HG02852 (cell line): ENCODE measurements at regions not wholly inside any gene's neighbourhood (a gene's known extent, or its start where the extent isn't known, plus 50 kb on each side); places are given as distances from the start of the nearest gene placed in this dataset.

Experiments used
- ATAC-seq: cut with Tn5 transposase; IDR thresholded peaks from one replicate; pipeline ENCODE4 v1.9.1; 2021; ENCODE audit warnings: mild to moderate bottlenecking, moderate library complexity; ENCODE audit not compliant: unreplicated experiment

DNA sequence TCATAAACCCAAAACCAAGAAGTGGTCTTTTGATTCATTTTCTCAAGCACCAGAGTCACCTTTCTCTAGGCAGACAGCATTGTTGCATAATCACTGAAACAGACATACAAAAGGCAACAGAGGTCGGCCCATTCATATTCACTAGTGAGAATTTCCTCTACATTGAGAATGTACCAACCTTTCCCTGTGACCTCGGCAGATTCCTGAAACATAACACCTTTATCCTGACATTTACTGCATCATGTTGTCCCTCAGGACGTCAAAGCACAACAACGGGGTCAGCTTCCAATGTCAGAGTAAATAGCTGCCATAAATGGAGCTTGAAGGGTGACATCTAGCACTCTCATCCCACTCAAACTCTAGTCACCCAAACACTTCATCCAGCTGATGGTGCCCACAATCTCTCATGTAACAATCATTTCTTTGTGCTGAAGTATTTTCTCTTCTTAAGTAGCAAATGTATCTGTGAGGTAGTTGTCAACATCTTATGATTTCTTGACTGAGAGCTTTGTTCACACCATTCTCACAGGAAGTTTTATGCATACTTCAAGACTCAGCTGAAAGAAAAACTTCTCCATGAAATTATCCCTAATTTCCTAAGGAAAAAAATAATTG, 802.6 kb upstream of the CHAC2 start:
- ATAC-seq: no peak

DNA sequence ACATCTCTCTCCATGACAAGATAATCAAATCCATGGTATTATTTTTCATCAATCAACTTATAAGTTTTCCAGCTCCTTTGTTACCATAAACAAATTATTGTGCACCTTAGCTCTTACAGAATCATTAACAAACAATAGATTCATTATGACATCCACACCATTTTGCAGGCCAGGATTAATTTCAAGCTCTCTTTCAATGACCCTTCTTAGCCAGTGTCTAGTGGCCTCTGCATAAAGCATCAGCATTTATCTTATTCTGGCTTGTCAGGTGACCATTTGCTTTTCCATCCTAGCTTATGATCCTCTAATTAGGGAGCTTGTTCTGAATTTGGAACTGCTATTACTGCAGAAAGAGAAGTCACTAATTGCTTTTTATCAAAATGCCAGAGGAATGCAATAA, 806.2 kb upstream of the CHAC2 start:
- no peak for ATAC-seq

DNA sequence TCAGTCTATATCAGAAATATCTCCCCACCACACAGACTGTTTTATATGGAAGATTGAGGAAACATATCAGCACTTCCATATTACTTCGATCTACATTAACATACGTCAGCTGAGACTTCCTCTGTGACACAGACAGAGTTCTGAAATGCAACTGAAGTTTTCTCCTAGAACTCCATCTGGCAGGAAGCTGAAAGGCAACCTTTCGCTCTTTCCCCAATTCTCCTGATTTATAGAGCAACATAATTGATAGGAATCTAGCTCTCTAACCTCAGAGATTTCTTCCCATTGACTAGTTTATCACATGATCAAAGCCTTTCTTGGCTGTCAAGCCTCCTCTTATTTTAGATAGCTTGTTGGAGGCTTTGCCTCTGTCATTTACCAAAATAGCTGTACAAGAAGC, 806.7 kb upstream of the CHAC2 start:
- ATAC-seq: no peak

DNA sequence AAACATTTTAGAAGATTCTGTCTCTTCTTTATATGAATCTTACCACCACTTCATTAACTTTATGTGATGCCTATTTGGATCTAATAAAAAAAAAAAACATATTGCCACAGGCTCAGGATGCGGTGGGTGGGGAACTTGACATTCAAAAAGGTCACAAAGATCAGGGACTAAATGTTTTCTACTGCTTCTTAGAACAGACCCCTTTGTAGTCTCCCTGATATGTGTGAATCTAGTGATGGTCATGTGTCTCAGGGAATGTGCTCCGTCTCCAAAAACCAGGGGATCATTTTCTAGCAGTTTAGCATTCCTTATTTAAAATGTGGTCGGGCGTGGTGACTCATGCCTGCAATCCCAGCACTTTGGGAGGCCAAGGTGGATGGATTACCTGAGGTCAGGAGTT, 807.8 kb upstream of the CHAC2 start:
- no peak for ATAC-seq

DNA sequence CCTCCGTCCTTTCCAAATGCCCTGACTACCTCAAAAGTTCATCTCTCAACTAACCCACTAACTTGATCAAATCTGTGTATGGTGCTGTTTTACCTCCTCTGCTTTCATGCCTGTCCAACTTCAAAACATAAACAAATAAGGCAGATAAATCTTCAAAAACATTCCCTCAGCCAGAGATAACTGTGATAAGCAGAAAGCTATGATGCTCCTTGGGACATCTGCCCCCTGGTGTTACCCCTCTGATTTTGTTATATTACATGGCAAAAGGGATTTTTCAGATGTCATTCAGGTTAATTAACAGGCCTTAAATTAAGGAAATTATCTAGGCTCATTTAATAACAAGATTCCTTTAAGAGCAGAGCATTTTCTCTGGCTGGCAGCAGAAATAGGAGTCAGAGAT, 810.8 kb upstream of the CHAC2 start:
- ATAC-seq: no peak

DNA sequence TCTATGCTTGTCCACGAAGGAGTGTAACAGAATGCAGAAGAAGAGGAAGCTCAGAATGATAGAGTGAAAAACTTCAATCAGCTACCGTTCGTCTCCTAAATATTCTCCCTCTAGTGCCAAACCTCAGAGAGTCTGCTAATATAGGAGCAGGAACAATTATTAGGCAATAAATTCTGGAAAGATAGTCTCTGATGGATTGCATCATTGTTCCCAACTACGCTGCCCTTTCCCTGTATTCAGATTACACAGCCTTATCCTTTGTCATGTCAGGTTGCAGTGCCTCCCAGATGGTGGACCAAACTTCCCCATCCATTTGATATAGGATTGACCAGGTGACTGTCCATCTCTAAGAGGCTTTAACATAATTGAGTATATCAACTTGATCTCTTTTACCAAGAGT, 811.5 kb upstream of the CHAC2 start:
- ATAC-seq: no peak

DNA sequence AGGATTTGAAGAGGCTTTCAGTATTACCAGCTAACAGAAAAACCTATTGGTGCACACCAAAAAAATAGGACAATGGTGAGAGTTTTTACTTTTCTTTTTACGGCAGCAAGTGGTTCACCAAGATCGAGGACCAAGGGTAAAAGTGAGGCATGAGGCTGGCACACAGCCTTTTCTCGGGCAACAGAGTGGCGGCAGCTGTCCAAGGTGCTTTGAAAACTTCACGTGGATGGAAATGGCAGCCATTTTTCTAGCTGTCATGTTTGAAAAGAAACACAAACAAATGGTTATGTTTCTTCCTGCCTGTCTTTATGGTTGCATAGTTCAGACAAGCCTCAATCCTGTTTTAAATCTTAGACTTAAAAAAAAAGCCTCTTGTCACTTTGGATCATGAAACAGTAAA, 812.5 kb upstream of the CHAC2 start:
- no peak for ATAC-seq

DNA sequence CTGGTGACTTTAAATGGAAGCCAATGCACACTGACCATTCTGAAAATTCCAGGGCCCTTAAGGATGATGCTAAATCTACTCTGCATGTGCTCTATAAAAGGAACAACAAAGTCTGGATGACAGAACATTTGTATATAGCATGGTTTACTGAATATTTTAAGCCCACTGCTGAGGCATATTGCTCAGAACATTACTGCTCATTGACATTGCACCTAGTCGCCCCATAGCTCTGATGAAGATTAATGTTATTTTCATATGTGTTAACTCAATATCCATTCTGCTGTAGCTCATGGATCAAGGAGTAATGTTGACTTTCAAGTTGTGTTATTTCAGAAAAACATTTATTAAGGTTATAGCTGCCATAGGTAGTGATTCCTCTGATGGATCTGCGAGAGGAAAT, 827.5 kb upstream of the CHAC2 start:
- ATAC-seq: no peak

DNA sequence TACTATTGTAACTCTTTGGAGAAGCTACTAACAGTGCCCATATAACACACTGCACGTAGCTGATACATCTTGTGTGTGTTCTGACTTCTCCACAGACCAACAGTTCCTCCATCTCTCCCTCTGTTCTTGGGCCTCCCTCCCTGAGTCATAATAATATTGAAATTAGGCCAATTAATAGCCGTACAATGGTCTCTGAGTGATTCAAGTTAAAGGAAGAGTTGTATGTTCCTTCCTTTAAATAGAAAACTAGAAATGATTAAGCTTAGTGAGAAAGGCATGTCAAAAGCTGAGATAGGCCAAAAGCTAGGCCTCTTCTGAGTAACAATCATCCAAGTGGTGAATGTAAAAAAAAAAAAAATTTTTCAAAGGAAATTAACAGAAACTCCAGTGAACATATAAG, 828.4 kb upstream of the CHAC2 start:
- ATAC-seq: no peak

DNA sequence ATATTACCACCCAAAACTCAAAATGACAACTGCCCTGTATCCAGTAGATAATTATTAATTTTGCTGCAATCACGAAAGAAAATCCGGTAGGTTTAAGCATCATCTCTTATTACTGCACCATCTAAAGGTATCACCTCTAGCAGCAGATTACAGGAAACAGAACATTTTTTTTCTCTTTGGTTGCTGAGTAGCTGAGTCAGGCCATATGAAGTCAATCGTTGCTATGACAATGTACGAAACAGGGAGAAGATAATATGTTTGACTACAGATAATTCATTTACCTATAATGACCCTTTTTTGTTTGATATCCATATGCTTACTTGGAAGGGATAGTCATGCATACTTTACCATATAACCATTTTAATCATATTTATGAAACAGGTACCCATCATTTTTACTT, 831.6 kb upstream of the CHAC2 start:
- no peak for ATAC-seq

DNA sequence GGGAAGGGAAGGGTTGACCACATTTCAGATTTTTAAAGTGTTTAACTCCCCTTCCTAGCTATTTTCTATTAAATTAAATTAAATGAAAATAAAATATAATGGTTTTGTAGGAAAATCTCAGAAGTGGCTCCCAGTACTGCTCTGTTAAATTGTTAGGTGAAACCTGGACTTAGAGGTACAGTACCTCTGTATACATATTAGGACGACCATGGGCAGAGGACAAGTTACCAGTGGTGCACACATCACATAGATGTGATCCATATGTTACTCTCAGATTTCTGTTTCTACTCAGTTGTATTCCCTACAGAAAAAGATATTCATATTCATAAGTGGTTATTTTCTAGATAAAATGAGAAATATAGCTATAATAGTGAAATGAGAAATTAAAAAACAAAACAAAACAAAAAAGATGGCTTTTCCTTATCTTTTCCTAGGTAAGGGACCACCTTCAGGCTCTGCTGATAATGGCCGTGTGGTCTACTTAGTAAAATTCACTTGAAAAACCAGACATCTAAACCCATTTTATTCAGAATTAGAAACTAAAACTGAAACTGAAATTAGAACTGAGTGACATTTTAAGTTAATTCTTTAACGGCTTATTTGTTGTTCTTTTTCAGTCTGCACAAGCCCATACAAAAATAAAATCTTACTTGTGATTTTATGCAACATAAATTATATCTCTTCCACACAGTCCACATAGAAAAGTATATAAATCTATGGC, 832.5 kb upstream of the CHAC2 start:
- peak; percentile 29 for ATAC-seq

DNA sequence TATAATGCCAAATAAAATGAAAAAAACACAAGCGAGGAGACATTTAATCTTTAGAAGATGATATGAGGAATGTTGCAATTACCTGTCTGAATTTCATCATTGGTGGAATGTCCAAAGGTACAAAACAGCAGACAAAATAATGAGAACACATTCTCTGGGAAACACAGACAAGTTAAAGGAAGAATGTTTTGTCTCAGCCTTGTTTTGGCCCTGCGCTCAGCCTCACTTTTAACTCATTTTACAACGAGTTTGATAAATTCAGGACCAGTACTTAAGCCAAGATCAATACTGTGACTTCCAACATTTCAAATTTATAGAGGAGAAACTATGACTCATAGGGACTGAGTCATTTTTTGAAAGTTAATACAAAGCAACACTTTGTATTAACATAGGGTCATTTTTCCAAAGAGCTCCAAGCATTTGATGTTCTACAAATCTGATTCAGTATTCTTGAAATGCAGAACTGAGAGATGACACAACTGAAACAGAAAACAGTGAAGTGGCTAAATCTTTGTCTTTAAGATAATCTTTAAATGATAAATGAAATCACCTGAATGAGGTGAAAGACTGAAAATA, 833.2 kb upstream of the CHAC2 start:
- ATAC-seq: peak; percentile 70

DNA sequence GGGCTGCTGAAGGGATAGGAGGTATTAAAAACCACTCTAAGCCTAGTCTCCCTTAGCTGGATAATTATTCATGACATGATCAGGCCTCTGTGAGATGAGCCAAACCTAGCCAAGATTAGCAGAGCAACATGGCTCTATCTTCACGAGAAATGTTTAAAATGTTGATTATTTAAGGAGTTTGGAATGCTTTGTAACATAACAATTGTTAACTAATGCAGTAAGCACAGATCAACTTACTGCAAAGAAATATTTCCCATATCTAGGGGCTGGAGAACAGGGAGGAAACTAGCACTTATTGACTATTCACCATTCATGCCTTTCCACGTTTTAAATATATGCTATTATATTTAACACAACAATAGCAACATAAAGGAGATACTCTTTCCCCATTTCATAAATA, 833.7 kb upstream of the CHAC2 start:
- ATAC-seq: no peak

DNA sequence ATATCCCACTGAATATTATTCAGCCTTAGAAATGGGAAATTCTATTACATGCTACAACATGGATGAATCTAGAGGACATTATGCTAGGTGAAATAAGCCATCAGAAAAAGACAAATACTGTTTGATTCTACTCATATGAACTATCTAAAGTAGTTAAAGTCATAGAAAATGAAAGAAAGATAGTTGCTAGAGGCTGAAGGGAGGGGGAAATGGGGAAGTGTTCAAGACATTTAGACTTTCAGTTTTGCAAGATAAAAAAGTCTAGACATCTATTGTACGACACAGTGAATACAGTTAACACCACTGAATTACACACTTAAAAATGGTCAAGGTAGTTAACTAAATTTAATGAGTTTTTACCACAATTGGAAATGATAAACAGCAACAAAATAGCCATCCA, 835.9 kb upstream of the CHAC2 start:
- ATAC-seq: no peak

DNA sequence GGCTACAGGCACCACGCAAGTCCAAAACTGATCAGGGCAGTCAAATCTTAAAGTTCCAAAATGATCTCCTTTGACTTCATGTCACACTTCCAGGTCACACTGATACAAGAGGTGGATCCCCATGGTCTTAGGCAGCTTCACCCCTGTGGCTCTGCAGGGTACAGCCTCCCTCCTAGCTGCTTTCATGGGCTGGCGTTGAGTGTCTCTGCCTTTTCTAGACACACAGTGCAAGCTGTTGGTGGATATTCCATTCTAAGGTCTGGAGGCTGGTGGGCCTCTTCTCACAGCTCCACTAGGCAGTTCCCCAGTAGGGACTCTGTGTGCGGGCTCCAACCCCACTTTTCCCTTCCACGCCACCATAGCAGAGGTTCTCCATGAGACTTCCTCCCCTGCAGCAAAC, 838.2 kb upstream of the CHAC2 start:
- ATAC-seq: no peak

DNA sequence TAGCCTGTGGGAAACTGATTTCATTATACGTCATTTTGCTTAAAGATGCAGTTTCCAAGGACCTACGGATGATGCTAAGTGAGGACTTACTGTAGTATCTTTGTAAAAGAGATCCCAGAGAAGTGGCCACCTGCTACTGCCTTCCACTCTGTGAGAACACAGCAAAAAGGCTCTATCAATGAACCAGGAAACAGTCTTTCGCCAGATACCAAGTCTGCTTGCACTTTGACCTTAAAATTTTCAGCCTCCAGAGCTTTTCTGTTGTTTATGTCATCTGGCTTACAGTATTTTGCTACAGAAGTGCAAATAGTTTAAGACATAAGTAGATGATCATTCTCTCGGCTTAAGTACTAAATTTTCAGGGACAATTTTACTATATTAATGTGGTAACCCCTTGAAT, 847.9 kb upstream of the CHAC2 start:
- no peak for ATAC-seq

DNA sequence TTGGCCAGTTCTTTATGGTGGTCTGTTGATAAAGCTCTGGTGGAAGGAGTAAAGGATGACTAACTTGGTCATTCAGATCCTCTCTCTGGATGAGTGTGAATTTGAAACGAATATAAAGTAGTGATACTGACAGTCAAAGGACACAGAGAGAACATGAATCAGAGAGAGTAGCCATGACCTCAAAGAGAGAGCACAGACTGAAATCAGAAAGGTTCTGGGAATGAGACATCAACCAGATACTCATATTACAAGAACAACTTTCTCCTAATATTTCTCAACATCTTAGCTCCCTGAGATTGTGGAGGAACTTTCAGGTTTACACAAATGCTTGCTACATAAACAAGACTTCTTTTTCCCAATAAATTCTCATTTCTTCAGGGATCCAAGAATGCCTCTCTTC, 849.1 kb upstream of the CHAC2 start:
- ATAC-seq: no peak

DNA sequence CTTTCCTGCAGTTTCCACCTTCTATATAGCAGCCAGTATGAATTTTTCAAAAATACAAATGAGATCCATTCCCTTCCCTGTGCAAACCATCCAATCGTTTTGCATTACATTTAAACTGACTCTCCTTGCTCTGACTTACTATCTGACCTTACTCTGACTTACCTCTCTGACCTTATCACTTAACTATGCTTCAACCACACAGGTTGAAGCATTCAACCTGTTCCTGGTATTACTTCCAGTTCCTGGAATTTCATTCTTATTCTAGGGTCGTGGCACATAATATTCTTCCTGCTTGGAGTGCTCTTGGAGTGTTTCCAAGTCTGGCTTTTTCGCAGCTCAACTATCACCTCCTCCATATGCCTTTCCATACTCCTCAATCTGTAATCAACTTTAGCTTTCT, 850.6 kb upstream of the CHAC2 start:
- ATAC-seq: no peak

DNA sequence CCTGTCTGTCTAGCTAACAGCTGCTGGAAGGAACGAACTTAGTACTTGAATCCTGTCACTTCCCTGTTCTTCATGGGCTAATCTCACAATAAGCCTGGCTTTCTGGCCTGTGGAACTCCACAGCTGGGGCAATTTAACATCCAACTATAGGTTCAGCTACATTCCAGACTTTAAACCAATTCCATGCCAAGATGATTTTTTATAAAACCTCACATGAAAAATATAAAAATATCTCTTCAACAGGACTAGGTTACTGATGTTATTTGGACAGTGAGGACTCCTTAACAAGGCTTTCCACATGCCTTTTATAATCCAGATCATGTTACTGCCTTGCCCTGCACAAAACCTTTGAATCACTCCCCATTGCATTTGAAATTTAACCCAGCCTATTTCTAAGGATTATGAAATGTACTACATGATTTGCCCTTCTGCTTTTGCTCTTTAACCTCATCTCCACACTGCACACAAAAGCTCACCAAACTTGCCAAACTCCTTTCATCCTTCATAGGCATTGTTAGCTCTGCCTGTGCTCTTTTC, 863.2 kb upstream of the CHAC2 start:
- ATAC-seq: no peak

DNA sequence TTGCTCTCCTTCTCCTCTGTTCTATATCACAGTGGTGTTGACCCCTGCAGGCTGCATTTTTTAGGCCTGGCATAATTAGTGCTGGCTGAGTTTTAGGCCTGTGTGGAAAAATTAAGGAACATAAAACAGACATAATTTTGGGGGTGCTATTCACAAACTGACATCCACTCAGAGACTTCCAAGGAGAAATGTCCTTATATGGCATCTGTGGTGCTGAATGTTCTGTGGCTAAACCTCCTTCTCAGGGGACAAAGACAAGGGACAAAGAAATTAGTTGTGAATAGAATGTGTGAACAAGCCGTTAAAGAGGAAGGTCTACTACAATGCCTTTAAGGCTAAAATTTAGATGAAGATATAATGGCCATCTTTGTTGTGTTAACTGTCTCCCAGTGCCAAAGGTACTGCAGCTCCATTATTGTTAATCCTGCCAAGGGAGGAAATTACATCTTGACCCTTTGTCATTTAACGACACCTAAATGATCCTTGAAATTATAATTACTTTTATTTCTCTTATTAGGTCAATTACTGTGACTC, 870.0 kb upstream of the CHAC2 start:
- ATAC-seq: no peak

DNA sequence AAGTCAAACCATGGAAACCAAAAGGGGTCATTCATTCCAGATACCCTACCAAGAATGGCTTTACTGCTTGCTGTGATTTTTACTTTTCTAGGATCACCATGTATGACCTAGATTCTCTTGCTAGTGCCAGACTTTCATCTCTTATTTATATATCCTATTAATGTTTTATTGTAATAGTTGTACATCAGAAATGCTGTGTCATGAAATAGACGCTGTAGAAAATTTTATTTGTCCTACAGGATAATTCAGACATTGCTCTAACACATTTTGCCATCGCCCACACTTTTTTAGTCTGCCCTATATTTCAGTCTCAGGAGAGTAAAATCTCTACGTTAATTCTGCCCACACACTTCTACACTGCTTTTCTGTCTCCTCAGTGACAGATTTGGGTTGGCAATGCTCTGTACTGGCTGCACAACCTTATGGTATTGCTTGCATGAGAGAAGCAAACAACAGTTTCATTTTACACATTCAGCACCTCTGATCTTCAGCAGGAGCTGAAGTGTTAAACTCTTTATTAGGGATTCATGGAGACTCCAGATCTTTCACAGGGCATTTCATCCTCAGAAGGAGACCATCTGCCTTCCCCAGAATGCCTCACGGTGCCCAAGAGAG, 871.8 kb upstream of the CHAC2 start:
- ATAC-seq: no peak

DNA sequence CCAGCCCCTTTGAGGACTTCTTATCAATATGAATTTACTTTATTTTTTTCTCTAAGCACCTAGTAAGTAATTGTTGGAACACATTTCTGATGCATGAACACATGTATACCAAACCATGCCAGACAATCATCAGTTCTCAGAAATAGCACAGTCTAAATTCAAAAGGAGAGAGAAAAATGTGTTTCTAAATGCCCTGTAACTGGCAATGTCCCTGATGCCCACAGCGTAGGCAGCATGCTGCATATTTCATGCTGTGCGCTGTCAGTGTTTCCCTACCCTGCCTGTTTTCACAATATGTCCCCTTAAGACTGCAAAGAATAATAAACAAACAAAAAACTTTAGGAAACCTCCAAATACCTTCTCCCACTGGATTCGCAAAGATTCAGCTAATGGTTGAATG, 881.0 kb upstream of the CHAC2 start:
- no peak for ATAC-seq
